Amygdala (tissue), 56 donors: ENCODE measurements at regions not wholly inside any gene's neighbourhood (a gene's known extent, or its start where the extent isn't known, plus 50 kb on each side); places are given as distances from the start of the nearest gene placed in this dataset.
A peak's percentile ranks its signal among the peaks of the same experiment; 100 is the strongest.
"Not testable (repeated sequence)": the region's sequence is repeated elsewhere in the genome, so short reads cannot be mapped to it uniquely, and the experiment has no call there.

ENCODE experiments used
- DNase-seq, 56 donors: peaks; one replicate each; lab custom pipeline; 2025; lab: John Stamatoyannopoulos, UW

DNA sequence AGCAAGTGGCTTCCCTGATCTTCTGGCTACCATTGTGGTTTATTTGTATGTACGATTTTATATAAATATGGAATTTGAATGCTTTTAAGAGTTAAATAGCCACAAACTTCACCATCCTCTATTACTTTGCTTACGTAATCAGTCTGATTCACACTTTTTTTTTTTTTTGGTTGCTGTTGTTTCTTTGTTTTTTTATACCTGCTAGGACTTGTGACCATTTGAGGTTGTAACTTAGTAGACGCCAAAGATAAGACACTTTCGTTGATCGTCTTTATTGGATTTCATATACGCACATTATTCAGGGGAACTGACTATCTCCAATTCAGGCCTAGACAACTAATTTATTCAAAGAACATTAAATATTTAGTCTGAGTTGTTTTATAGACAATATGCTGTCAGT, 559.0 kb downstream of the CBLN4 start:
- DNase-seq, result no peak

DNA sequence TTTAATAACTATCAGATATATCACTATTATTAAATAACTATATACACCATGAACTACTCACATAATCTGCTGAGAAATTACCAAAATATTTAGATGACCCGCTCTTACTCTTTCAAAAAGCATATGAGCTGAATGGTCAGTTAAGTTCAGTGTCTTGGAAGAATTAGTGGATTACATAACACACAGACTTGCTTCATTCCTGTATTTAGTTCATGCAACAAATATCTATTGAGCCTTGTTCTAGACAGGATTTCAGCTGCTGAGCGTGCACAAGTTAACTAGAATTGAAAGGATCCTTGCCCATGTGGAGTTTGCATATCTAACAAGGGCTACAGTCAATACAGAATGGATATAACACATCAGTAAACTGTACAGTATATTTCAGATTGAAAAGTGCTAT, 566.2 kb downstream of the CBLN4 start:
- no peak for DNase-seq

DNA sequence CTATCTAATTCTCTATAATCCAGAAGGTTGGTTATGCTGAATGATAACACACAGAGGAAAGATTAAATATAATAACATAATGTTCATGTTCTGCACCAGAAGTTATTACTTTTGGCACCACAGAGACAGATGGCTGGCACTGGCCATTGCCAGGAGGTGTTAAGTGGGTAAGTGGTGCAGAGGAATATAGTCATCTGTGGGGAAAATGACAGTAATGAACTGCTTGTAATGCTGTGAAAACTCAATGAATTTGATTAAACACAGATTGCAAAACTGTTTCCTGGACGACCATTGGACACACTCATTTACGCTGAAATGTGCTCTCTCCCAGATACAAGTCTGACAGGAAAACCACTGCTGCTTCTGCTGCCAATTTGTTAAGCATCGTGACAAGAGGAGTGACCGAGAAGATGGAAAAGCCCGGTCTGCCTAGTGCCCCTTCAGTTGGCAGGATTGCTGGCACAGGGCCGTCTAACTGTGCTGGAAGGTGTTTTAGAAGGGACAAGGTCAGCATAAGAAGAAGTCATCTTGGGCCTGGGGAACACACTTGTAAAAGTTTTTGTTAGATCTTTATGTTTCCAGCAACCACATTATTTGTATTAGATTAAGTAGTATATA, 567.4 kb downstream of the CBLN4 start:
- peak in 7 of 56 donors; percentile 3 to 21 (median 6) for DNase-seq

DNA sequence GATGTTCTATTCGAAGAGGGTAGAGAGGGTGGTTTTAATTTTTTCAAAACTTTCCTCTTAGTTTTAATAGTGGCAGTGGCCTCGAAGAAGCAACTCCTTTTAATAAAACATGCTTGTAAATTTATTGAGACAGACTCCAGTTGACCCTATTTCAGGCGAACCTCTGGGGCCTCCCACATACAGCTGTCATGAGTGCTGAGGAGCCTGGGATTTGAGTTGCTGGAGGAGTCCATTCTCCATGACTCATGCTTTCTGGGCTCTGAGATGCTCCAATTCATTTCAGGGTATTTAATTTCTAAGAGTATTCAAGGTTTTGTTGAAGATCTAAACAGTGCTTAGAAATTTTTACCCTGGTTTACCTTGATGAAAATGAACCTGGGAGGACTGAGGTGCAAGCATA, 580.4 kb downstream of the CBLN4 start:
- peak in 5 of 56 donors; percentile 2 to 21 (median 6) for DNase-seq

DNA sequence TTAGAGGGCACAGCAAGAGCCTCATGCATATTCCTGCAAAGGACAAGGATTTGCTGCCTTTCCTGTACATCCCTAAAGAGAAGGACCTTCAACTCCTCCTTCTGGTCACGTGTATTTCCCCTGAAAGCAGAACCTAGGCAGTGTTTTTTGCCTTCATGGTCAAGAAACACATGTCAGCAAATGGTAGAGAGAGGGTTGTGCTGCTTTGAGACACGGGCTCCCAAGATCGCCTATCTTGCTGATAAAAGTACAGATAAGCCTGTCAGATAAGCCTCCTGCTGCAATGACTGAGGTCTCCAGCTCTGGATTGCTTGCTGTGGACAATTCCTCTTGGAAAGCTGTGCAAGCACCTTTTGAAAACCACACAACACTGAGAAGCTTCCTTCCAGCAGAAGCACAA, 580.8 kb downstream of the CBLN4 start:
- no peak for DNase-seq

DNA sequence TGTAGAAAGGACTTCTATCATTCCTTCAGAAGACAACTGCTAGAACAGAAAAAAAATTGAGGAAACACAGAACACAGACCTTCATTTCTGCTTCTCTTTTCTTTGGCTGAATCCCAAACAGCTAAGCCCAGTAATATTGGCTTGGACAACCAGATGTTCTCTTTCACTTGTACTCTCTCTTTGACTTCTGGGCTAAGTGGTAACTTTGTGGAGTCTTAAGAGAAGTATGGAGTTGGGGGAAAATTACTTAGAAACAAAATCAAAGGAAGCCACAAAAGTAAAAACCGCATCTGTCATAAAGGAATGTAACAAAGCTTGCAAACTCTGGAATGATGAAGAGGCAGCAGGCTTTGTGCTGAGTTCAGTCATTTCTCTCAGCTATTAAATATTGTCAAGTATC, 587.5 kb downstream of the CBLN4 start:
- DNase-seq, result no peak

DNA sequence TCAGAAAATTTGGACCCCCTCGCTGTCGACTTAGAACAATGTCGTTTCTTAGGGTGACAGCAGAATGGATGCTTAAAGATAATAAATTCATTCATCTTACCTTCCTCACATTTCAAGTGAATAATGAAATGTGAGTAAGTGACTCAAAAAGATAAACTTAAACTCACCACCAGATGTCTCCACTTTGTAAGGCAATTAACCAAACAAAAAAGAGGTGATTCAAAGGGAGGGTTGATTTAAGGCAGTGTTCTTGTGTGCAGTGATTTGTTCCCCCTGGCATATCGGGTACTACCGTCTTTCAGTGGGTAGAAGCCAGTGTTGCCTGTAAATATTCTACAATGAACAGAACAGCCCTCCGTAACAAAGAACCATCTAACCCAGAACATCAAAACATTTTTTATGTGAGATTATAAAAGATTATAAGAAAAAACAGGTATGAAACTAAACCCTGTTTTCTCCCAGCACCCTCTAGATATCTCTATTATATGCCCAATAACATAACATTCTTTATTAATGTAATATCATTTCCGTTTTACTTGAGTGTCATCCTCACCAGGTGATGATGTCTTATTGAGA, 589.7 kb downstream of the CBLN4 start:
- DNase-seq, result no peak

DNA sequence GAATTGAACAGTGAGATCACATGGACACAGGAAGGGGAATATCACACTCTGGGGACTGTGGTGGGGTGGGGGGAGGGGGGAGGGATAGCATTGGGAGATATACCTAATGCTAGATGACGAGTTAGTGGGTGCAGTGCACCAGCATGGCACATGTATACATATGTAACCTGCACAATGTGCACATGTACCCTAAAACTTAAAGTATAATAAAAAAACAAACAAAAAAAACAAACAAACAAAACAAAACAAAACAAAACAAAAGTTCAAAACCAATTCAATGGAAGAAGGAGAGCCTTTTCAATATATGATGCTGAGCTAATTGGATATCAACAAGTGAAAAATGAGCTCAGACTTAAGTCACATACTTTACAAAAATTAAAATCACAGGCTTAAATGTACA, 592.8 kb downstream of the CBLN4 start:
- not testable (repeated sequence) for DNase-seq

DNA sequence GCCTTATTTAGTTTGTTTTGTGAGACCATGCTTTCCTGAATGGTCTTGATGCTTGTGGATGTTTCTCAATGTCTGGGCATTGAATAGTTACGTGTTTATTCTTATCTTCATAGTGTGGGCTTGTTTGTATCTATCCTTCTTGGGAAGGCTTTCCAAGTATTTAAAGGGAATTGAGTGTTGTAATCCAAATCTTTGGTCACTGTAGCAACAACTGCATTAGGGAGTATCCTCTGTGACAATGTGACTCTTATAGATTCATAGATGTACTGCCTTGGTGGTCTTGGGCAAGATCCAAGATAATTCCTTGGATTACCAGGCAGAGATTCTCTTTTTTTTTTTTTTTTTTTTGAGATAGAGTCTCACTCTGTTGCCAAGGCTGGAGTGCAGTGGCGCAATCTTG, 598.4 kb downstream of the CBLN4 start:
- no peak for DNase-seq

DNA sequence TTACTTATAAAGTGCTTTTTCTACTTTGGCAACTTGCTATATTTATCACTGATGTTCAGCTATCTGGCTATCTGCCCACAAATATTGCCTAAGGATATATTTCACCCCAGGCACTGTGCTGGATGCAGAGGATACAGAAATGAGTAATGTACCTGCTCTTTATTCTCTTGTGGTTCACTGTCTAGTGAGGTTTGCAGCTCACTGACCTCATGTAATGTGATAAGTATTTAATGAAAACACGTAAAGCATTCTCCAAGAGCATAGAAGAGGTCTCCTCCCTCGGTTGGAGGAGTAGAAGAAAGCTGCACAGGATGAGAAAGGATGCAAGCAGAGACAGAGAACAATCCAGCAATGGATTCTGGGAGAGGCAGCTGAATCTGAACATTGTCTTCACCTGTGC, 610.7 kb downstream of the CBLN4 start:
- DNase-seq, result no peak

DNA sequence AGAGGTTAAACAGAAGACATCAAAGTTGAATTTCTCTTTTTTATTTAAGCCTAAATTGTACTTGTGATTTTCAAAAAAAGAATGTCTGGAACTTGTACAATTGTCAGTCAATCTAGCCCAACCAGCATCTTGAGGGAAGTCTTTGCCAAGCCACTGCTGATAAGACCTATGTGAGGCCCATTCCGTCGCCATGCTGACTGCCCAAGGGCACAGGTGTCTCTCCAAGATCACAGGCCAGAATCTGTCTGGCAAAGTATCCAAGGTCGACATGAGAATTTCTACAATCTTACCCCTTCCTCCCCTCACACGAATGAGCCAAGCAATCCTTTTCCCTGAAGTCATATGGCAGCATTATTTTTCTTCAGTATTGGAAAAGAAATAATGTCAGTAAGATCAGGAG, 614.5 kb downstream of the CBLN4 start:
- DNase-seq, result no peak

DNA sequence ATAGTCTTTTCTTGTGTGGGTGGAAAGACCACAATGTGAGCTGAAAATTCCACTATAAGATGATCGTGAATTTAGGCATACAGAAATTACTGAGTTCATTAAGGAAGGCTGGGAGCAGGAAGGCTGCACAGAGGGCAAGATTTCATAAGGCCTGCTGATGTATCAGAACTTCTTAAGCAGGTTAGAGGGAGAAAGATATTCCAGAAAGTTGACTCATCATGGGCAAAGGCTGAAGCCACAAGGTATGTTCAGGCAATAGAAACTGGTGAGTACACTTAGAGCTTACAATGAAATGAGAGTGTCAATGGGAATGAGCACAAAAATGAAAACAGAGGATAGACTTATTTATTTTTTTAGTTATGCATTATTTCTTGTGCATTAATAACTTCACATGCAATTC, 618.6 kb downstream of the CBLN4 start:
- no peak for DNase-seq

DNA sequence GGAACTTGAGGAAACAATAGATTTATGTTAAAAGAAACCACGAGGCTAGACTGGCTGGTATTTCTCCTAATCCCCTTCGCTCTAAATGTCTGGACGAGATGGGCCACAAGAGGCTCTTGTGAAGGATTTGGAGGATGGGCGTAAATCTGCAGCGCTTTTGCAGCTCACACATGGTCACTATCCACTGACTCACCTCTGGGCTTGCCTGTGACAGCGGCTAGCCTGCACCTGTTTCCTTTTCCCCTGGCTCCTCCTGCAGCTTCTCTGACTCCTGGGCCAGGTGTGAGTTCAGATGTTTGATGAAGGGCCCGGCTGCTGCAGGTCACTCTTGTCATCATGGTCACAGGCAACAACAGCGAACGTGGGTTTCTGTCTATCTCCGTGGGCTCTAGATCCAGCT, 629.4 kb downstream of the CBLN4 start:
- no peak for DNase-seq

DNA sequence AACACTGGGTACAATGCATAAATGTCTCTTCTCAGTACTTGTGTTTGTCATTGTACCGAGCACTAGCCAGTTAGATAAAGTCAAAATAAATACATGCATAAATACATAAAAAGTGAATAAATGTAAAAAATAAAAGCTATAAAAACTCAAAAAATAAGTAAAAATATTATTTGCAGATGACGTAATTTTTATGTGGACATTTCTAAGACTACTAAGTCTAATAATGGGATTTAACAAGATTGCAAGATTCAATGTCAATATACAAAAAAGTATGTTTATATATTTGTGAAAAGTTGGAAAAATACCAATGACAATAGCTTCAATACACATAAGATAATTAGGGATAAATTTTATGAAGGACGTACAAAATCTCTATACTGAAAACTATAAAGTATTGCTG, 639.6 kb downstream of the CBLN4 start:
- DNase-seq, result no peak

DNA sequence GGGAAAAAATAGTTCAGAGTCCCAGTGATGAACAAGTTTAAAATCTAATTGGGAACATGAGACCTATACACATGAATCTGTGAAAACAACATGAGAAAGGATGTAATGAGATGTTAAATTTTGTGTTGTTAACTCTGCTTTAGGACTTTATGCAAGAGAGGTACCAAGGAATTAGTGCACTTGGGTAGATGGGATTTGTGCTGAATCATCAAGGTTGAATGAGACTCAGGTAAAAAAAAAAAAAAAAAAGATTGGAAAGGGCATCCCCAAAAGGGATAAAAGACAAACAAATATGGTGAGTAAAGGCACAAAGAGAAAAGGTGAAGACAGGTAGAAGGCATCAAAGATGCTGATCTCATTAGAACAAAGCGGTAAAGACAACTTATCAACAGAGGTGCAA, 644.4 kb downstream of the CBLN4 start:
- no peak for DNase-seq

DNA sequence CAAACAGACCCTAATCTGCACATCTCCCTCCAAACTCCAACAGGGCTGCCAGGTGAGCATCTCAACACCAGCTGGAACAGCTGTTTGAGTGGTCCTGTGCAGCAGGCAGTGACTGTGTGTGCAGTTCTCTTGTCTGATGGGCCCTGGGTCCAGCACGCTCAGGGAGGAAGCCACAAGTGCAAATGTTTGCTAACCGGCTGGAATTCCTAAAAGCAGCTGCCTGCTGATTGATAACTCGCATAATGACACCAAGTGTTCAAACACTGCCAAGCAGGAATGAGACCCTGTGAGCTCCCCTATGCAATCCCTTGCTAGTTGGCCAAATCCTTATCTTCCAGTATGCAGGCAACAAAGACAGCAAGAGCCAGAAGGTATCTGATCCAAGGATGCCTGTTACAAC, 650.6 kb downstream of the CBLN4 start:
- no peak for DNase-seq

DNA sequence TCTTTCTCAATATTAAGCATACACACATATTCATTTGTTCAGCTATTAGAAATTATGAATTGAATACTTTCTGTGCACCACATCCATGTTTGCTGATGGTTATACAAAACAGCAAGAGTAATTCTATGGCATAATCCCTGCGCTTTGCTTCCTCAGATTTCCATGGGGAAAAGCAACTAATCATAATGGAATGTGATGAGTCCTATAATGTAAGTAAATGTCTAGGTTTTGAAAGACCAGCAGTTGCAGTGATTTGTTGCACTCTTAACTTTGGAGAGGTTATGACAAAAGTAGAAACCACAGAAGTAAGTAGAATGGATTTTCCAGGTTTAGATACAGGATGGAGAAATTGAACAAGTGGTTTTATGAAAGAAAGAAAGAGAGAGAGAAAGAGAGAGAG, 652.1 kb downstream of the CBLN4 start:
- DNase-seq, result no peak

DNA sequence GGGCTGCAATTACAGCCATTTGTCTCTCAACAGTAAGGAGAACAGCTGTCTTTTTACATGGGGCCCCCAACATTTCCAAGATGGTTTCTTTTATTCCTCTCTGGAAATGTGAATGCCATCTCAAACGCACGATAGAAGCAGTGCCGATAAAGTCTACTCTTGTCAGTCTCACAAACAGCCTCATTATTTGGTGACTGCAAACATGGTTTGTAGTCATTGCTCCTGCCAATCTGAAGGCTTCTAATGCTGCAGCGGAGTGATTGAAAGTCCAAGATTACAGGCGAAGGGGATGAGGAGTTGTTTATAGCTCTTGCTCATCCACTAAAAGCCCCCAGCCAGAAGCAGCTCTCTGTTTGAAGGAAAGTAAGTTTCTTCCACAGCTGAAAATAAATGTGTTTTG, 657.1 kb downstream of the CBLN4 start:
- DNase-seq, result no peak

DNA sequence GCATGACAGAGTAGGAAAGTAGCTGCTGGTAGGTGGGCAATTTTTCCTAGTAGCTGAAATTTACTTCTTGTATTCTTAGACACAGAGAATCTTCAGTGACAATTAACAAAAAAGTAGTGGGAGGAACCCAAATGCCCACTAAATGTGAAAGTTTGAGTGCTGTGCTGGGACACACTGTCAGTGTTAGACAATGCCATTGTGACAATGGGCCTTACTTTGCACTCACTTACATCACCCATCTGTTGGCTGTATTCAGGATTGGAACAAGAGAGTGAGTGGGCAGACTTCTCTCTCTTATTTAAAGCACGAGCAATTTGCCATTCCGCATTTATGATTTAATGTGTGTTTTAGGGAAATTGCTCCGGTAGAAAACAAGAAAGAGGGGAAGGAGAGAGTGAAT, 662.5 kb downstream of the CBLN4 start:
- no peak for DNase-seq

DNA sequence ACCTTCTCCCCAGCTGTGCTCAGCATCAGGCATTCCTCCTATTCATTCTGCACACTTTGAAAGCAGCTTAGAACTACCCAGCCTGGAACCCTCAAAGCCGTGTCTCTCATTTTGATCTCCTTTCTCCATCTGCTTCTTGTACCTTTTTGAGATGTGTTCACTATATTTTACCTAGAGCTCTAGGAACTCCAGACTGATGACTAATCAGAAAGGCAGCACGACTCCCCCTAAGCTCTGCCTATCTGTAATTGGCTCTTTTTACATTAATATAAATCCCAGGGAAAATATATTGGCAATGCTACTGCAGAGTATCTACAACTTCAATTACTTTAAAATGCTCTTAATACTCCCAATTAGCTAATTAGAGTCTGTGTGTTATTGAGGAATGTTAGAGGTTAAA, 671.5 kb downstream of the CBLN4 start:
- no peak for DNase-seq

DNA sequence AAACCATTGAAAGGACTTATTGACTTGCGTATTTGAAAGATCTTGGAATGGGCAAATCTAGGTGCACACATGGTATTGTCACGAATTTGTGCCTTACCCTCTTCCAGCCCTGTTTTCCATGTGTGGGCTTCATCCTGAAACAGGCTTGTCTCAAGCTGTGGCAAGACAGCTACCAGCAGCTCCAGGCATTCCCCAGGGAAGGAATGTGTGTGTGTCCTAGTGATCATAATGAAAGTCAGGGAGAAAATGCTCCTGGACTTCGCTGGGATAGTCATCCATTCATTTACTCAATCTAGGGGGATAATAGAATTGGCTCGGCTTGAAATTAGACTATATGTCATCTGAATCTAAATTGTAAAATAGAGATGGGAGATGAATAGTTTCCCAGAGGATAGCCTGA, 676.2 kb downstream of the CBLN4 start:
- DNase-seq, result no peak

DNA sequence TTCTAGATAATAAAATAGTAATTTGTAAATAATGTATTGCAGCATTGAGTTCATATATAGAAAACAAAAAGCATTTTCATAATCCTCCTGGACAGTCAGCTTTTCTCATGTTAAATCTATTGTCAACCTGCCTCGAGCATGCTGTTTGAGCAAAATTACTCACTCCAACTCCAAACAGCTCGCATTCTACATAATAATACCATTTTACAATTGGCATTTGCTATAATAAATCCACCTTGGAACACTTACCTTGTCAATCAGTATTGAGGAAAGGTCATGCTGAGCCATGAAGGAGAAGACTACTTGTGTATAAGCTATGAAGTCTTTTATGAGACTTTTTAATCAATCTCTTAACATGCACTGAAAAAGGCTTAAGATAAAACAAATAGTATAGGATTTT, 682.6 kb downstream of the CBLN4 start:
- no peak for DNase-seq

DNA sequence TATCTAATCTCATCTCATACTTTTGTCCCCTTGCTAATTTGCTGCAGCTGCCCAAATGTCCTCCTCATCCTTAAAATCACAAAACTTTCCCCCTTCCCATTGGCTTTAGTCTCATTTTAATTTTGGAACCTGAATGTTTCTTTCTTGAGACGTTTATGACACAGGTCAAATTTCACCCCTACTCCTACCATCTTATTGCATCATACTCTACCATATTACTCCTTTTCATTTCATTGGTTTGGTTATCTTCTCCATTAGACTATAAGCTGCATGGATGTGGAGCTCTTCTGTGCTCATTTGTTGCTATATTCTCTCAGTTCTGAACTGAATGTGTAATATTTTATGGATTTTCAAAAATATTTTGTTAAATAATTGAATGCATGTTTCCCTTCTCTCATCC, 688.6 kb downstream of the CBLN4 start:
- DNase-seq, result no peak
